Prostate gland (tissue), 2 donors: ENCODE measurements at regions not wholly inside any gene's neighbourhood (a gene's known extent, or its start where the extent isn't known, plus 50 kb on each side); places are given as distances from the start of the nearest gene placed in this dataset.
A peak's percentile ranks its signal among the peaks of the same experiment; 100 is the strongest.
"Not testable (repeated sequence)": the region's sequence is repeated elsewhere in the genome, so short reads cannot be mapped to it uniquely, and the experiment has no call there.

ENCODE experiments used
- DNase-seq: peaks from one replicate; pipeline ENCODE4 v3.0.0-alpha.2; 2019; ENCODE audit warnings: low spot score
- H3K27ac ChIP-seq, 2 donors: fragments of 200-600 bp; sonication (generic); 2 replicates each; pipeline ENCODE4 v1.5.1; 2017 to 2019
- H3K27me3 ChIP-seq: fragments of 200-600 bp; sonication (generic); replicated peaks from 2 replicates; pipeline ENCODE4 v1.5.1; 2019; ENCODE audit not compliant: insufficient read depth
- H3K36me3 ChIP-seq, 2 donors: fragments of 200-600 bp; sonication (generic); 1 replicate in 1 of 2; 2 replicates in 1 of 2; pipeline versions ENCODE4 v1.5.1 to v1.8.1; 2017 to 2019
- H3K4me1 ChIP-seq: fragments of 200-600 bp; sonication (generic); replicated peaks from 2 replicates; pipeline ENCODE4 v1.5.1; 2019
- H3K4me3 ChIP-seq, 2 donors: fragments of 200-600 bp; sonication (generic); 2 replicates each; pipeline ENCODE4 v1.5.1; 2017 to 2019
- H3K9me3 ChIP-seq: fragments of 200-600 bp; sonication (generic); 2 replicates; pipeline ENCODE4 v1.5.1; 2017
- CTCF ChIP-seq, 4 experiments: fragments of 200-600 bp in 2 of 4; fragments of 450-650 bp in 2 of 4; sonication (generic) in 2 of 4; IDR thresholded peaks; 1 replicate in 3 of 4; 2 replicates in 1 of 4; pipeline ENCODE4 v1.5.1; 2016 to 2019; ENCODE audit warnings: antibody characterized with exemption in 4 of 4, mild to moderate bottlenecking in 2 of 4, moderate library complexity in 2 of 4
- WGBS: methylation state at CpG from one replicate; pipeline ENCODE4 v1.1.5; 2018; 5-methylcytosine and 5-hydroxymethylcytosine counted together
- intact Hi-C: fragments of 100-400 bp; cut with DNase I; formaldehyde crosslinking; loops from one replicate; pipeline ENCODE4 v1.14.2; 2022

- peak in 1 of 4 experiments; percentile 22 for TF ChIP-seq CTCF (IDR thresholded peaks at IDR 0.05)
- H3K4me3 ChIP-seq, H3K9me3 ChIP-seq, H3K4me1 ChIP-seq, H3K27ac ChIP-seq, H3K36me3 ChIP-seq, intact Hi-C loops, DNase-seq, H3K27me3 ChIP-seq: not testable (repeated sequence)
- WGBS, result 74% methylated on average over 2 of the region's 2 CpGs
Measured at GRCh38 chr11:71698961-71699360, 116.3 kb upstream of the KRTAP5-11 start.

GRCh38 chr11:71701435-71702291 is 119.0 kb upstream of the KRTAP5-11 start:
- H3K27ac ChIP-seq, H3K36me3 ChIP-seq, intact Hi-C loops, H3K9me3 ChIP-seq, DNase-seq, H3K4me1 ChIP-seq, H3K27me3 ChIP-seq, H3K4me3 ChIP-seq: not testable (repeated sequence)
- WGBS, result 87% methylated on average over 3 of the region's 3 CpGs

- H3K4me1 ChIP-seq, H3K4me3 ChIP-seq, H3K27me3 ChIP-seq, H3K36me3 ChIP-seq, H3K9me3 ChIP-seq, H3K27ac ChIP-seq, intact Hi-C loops, DNase-seq: not testable (repeated sequence)
- 77% methylated on average over 2 of the region's 3 CpGs for WGBS
Measured at GRCh38 chr11:71705086-71705737, 122.5 kb upstream of the KRTAP5-11 start.

- H3K36me3 ChIP-seq, H3K4me3 ChIP-seq, H3K27ac ChIP-seq, DNase-seq, H3K9me3 ChIP-seq, H3K27me3 ChIP-seq, intact Hi-C loops, H3K4me1 ChIP-seq: not testable (repeated sequence)
- WGBS, result 71% methylated on average over 3 of the region's 4 CpGs
Measured at GRCh38 chr11:71705738-71706432, 123.2 kb upstream of the KRTAP5-11 start.

- H3K9me3 ChIP-seq, H3K27me3 ChIP-seq, DNase-seq, intact Hi-C loops, H3K36me3 ChIP-seq, H3K27ac ChIP-seq, H3K4me1 ChIP-seq, H3K4me3 ChIP-seq: not testable (repeated sequence)
- whole genome bisulfite sequencing, result 89% methylated on average over 12 of the region's 12 CpGs
Measured at GRCh38 chr11:71707083-71707482, 124.4 kb upstream of the KRTAP5-11 start.

GRCh38 chr11:71709541-71709940 is 123.5 kb upstream of the DEFB108B start:
- 69% methylated on average over 6 of the region's 6 CpGs for WGBS

GRCh38 chr11:71710171-71710671 is 122.8 kb upstream of the DEFB108B start:
- H3K36me3 ChIP-seq, H3K4me3 ChIP-seq, H3K4me1 ChIP-seq, H3K9me3 ChIP-seq, H3K27ac ChIP-seq, intact Hi-C loops, H3K27me3 ChIP-seq: not testable (repeated sequence)
- 17% methylated on average over 16 of the region's 16 CpGs for WGBS
- DNase-seq, result peak; percentile 9

More at GRCh38 chr11:71709541-71709940, 123.5 kb upstream of the DEFB108B start:
- H3K4me3 ChIP-seq, H3K27me3 ChIP-seq, H3K36me3 ChIP-seq, H3K9me3 ChIP-seq, H3K27ac ChIP-seq, intact Hi-C loops, DNase-seq, H3K4me1 ChIP-seq: not testable (repeated sequence)

- H3K36me3 ChIP-seq, H3K27me3 ChIP-seq, H3K4me3 ChIP-seq, H3K27ac ChIP-seq, H3K9me3 ChIP-seq, H3K4me1 ChIP-seq, DNase-seq, intact Hi-C loops: not testable (repeated sequence)
- 67% methylated on average over 10 of the region's 10 CpGs for WGBS
Measured at GRCh38 chr11:71710701-71711385, 122.2 kb upstream of the DEFB108B start.

GRCh38 chr11:71712350-71712749 is 120.7 kb upstream of the DEFB108B start:
- DNase-seq, H3K4me1 ChIP-seq, H3K27me3 ChIP-seq, H3K36me3 ChIP-seq, H3K4me3 ChIP-seq, H3K9me3 ChIP-seq, intact Hi-C loops, H3K27ac ChIP-seq: not testable (repeated sequence)
- 94% methylated on average over 2 of the region's 2 CpGs for WGBS

- DNase-seq, H3K36me3 ChIP-seq, H3K4me1 ChIP-seq, H3K9me3 ChIP-seq, H3K27me3 ChIP-seq, intact Hi-C loops, H3K27ac ChIP-seq, H3K4me3 ChIP-seq: not testable (repeated sequence)
- WGBS, result 72% methylated on average over 5 of the region's 5 CpGs
Measured at GRCh38 chr11:71712846-71713245, 120.2 kb upstream of the DEFB108B start.

GRCh38 chr11:71714510-71714909 is 118.5 kb upstream of the DEFB108B start:
- H3K36me3 ChIP-seq, H3K9me3 ChIP-seq, H3K4me1 ChIP-seq, intact Hi-C loops, H3K27me3 ChIP-seq, DNase-seq, H3K4me3 ChIP-seq, H3K27ac ChIP-seq: not testable (repeated sequence)
- 96% methylated on average over 6 of the region's 6 CpGs for WGBS
